Tibial nerve (tissue), 4 donors: ENCODE measurements at regions not wholly inside any gene's neighbourhood (a gene's known extent, or its start where the extent isn't known, plus 50 kb on each side); places are given as distances from the start of the nearest gene placed in this dataset.
A peak's percentile ranks its signal among the peaks of the same experiment; 100 is the strongest.

Experiments
- DNase-seq, 2 donors: peaks; one replicate each; pipeline ENCODE4 v3.0.0-alpha.2; 2019; ENCODE audit warnings: low spot score in 2 of 2
- H3K27ac ChIP-seq, 4 donors: fragments of 200-600 bp; sonication (generic) in 3 of 4; one replicate each; pipeline ENCODE4 v1.5.1; 2017 to 2019; ENCODE audit warnings: mild to moderate bottlenecking in 1 of 4
- H3K27me3 ChIP-seq, 2 donors: fragments of 200-600 bp; sonication (generic) in 1 of 2; one replicate each; pipeline versions ENCODE4 v1.5.1 to v1.6.0; 2017 to 2019
- H3K36me3 ChIP-seq, 3 donors: fragments of 200-600 bp; sonication (generic); one replicate each; pipeline ENCODE4 v1.5.1; 2018 to 2019
- H3K4me1 ChIP-seq, 4 donors: fragments of 200-600 bp; sonication (generic) in 3 of 4; one replicate each; pipeline ENCODE4 v1.5.1; 2017 to 2019
- H3K4me3 ChIP-seq, 4 donors: fragments of 200-600 bp; sonication (generic) in 3 of 4; one replicate each; pipeline ENCODE4 v1.5.1; 2017 to 2019; ENCODE audit warnings: mild to moderate bottlenecking in 1 of 4, moderate library complexity in 1 of 4
- H3K9me3 ChIP-seq, 4 donors: fragments of 200-600 bp; sonication (generic) in 3 of 4; one replicate each; pipeline ENCODE4 v1.5.1; 2017 to 2019
- CTCF ChIP-seq, 5 experiments: fragments of 200-600 bp in 3 of 5; fragments of 450-650 bp in 2 of 5; sonication (generic) in 3 of 5; IDR thresholded peaks; one replicate each; pipeline ENCODE4 v1.5.1; 2016 to 2019; ENCODE audit warnings: antibody characterized with exemption in 5 of 5, mild to moderate bottlenecking in 3 of 5, moderate library complexity in 2 of 5
- EP300 ChIP-seq, 2 donors: sonication (generic); formaldehyde crosslinking; IDR thresholded peaks; one replicate each; pipeline ENCODE4 v1.6.1; 2017; ENCODE audit warnings: antibody characterized with exemption in 2 of 2, mild to moderate bottlenecking in 1 of 2
- POLR2A ChIP-seq, 2 donors: fragments of 450-650 bp; IDR thresholded peaks; one replicate each; pipeline ENCODE4 v1.6.1; 2017; ENCODE audit warnings: antibody characterized with exemption in 2 of 2, mild to moderate bottlenecking in 2 of 2, moderate library complexity in 2 of 2
- WGBS, 2 donors: methylation state at CpG; one replicate each; pipeline ENCODE4 v1.1.5; 2018; 5-methylcytosine and 5-hydroxymethylcytosine counted together

- Histone ChIP-seq H3K36me3 (no peaks in the 10 kb centered on the region), H3K9me3 (no peaks in the 10 kb centered on the region), H3K4me1 (peaks cover 0 to 69% (median 37%) of the 10 kb centered on the region in 4 donors), H3K27me3 (no peaks in the 10 kb centered on the region), H3K27ac (peak overlapping the region; percentile 99 to 100 (median 99)), H3K4me3 (peak overlapping the region; percentile 95 to 99 (median 98))
- WGBS, 2 donors, result 0 to 3% methylated on average over 14 to 68 of the region's 87 CpGs
- peak; percentile 95 to 96 for DNase-seq
- peak; percentile 81 to 85 for TF ChIP-seq POLR2A (IDR thresholded peaks at IDR 0.05)
- TF ChIP-seq EP300 (IDR thresholded peaks at IDR 0.05), result peak in 1 of 2 donors; percentile 86
- TF ChIP-seq CTCF (IDR thresholded peaks at IDR 0.05), result peak in 2 of 5 experiments; percentile 22 to 32
These were observed 110.5 kb downstream of the KCNRG start for GRCh38 chr13:50125554-50126262.

GRCh38 chr13:50126263-50126992 is 111.2 kb downstream of the KCNRG start:
- peak overlapping the region; percentile 99 to 100 (median 99) for H3K27ac ChIP-seq

GRCh38 chr13:50126993-50127725 is 111.9 kb downstream of the KCNRG start:
- Histone ChIP-seq H3K9me3 (no peaks in the 10 kb centered on the region), H3K36me3 (no peaks in the 10 kb centered on the region), H3K27ac (peak overlapping the region; percentile 99 to 100 (median 99)), H3K4me3 (peak overlapping the region; percentile 40 to 99 (median 96)), H3K27me3 (no peaks in the 10 kb centered on the region), H3K4me1 (peaks cover 0 to 64% (median 34%) of the 10 kb centered on the region in 4 donors)
- whole genome bisulfite sequencing, 2 donors, result 45 to 47% methylated on average over 48 to 51 of the region's 51 CpGs
- peak in 1 of 2 donors; percentile 48 for TF ChIP-seq EP300 (IDR thresholded peaks at IDR 0.05)
- no peak for TF ChIP-seq CTCF (IDR thresholded peaks at IDR 0.05)
- TF ChIP-seq POLR2A (IDR thresholded peaks at IDR 0.05), result peak in 1 of 2 donors; percentile 26
- DNase-seq, result peak; percentile 47 to 59

More at GRCh38 chr13:50126263-50126992, 111.2 kb downstream of the KCNRG start:
- no peaks in the 10 kb centered on the region for H3K36me3 ChIP-seq
- 43 to 52% methylated on average over 24 to 27 of the region's 28 CpGs for WGBS, 2 donors
- peak overlapping the region; percentile 95 to 99 (median 98) for H3K4me3 ChIP-seq
- TF ChIP-seq POLR2A (IDR thresholded peaks at IDR 0.05) (no peak), EP300 (IDR thresholded peaks at IDR 0.05) (peak in 1 of 2 donors; percentile 1), CTCF (IDR thresholded peaks at IDR 0.05) (no peak)
- peaks cover 0 to 69% (median 38%) of the 10 kb centered on the region in 4 donors for H3K4me1 ChIP-seq
- DNase-seq, result no peak
- H3K9me3 ChIP-seq, result no peaks in the 10 kb centered on the region
- H3K27me3 ChIP-seq, result no peaks in the 10 kb centered on the region

- Histone ChIP-seq H3K4me3 (peak overlapping the region; percentile 40 to 99 (median 96)), H3K27me3 (peaks cover 0 to 3% of the 10 kb centered on the region in 2 donors), H3K36me3 (no peaks in the 10 kb centered on the region), H3K27ac (peak overlapping the region; percentile 99 to 100 (median 99)), H3K9me3 (no peaks in the 10 kb centered on the region), H3K4me1 (peaks cover 0 to 63% (median 29%) of the 10 kb centered on the region in 4 donors)
- TF ChIP-seq POLR2A (IDR thresholded peaks at IDR 0.05) (no peak), EP300 (IDR thresholded peaks at IDR 0.05) (no peak), CTCF (IDR thresholded peaks at IDR 0.05) (no peak)
- no peak for DNase-seq
- WGBS, 2 donors, result 35 to 49% methylated on average over 37 to 38 of the region's 39 CpGs
These were observed 112.6 kb downstream of the KCNRG start for GRCh38 chr13:50127726-50128291.
